Activated T-cell treated with anti-CD3 and anti-CD28 coated beads, Interleukin-2, amount 50 U/mL, for 1 hour (primary cell): ENCODE measurements at regions not wholly inside any gene's neighbourhood (a gene's known extent, or its start where the extent isn't known, plus 50 kb on each side); places are given as distances from the start of the nearest gene placed in this dataset.
"Not testable (repeated sequence)": the region's sequence is repeated elsewhere in the genome, so short reads cannot be mapped to it uniquely, and the experiment has no call there.

Source experiments
- DNase-seq: peaks from one replicate; pipeline ENCODE4 v3.0.0-alpha.2; 2020

DNA sequence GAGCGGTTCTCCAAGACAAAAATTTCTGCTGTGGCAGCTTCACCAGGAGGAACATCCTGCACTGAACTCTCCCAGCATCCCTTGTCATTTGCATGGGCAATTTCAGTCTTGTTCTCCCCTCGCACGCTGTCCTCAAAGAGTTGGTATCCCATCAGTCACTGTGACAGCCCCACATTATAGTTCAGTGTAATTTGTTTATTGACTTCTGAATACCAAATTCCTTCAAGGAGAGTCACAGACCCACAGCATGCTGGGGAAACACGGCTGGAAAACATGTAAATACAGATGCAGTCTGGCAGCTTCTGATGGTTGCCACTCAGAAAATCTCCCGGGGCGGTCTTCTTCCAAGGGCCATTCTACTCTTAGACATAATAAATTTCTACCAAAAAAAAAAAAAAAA lies 151.0 kb upstream of the NEBL start:
- DNase-seq: no peak

GRCh38 chr10:21047511-21047910 lies 150.4 kb upstream of the NEBL start:
- no peak for DNase-seq

- DNase-seq: no peak
These were observed 150.0 kb upstream of the NEBL start for GRCh38 chr10:21047096-21047495.

- no peak for DNase-seq
These were observed 145.9 kb upstream of the NEBL start for GRCh38 chr10:21043044-21043443.

- no peak for DNase-seq
These were observed 145.4 kb upstream of the NEBL start for GRCh38 chr10:21042536-21042935.

DNA sequence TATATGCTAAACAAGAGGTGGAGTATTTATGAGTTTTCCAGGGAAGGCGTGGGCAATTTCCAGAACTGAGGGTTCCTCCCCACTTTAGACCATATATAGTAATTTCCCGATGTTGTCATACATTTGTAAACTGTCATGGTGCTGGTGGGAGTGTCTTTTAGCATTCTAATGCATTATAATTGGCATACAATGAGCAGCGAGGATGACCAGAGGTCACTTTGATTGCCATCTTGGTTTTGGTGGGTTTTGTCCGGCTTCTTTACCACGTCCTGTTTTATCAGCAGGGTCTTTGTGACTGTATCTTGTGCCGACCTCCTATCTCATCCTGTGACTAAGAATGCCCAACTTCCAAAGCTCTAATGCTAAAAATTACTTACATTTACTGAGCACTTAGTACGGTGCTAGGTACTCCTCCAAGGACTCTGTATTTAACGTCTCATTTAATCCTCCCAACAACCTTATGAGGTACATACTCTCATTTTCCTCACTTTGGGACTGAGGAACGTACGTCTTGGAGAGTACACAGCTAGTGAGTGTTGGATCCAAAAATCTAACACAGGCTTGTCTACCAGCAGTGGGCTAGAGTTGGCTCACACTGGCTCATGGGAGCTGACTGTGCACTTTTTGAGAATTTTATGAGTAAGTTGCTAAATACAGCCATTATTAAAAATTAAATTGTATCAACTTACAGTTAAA lies 144.8 kb upstream of the NEBL start:
- DNase-seq: no peak

GRCh38 chr10:21039721-21040120 lies 142.6 kb upstream of the NEBL start:
- no peak for DNase-seq

DNA sequence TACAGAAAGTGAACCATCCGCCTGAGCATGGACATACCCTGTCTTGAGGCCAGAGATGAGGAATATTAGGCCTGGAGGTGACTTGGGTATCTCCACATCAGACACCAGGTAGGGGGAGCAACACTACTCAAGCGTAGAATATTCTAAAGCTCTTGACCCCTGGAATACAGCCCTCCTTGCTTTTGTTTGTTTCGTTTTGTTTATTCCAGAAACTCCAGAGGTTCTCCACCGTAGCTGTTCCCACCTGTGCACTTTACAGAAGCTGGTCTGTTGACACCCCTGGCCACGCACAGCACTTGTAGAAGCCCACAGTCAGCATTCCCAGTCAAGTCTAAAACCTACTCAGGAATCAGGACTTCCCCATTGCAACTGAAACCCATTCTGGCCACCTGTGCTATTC lies 139.6 kb upstream of the NEBL start:
- no peak for DNase-seq

GRCh38 chr10:21034770-21035169 lies 137.7 kb upstream of the NEBL start:
- not testable (repeated sequence) for DNase-seq

DNA sequence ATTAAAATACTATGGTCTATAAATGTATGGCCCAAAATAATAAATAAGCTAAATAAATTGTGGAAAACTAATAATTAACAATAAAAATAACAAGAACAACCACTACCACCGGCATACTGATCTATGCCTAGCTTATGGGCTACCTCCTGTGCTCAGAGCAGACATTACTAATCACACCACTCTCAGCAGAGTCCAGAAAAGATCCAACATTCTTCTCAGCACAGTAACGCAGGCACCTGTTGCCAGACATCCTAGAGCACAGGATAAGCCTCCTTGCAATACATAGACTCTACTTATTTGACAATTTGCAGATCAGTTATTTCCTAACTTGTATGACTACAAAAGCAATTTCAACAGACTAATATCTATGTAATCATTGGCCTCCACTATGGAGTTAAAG lies 137.1 kb upstream of the NEBL start:
- DNase-seq: no peak

DNA sequence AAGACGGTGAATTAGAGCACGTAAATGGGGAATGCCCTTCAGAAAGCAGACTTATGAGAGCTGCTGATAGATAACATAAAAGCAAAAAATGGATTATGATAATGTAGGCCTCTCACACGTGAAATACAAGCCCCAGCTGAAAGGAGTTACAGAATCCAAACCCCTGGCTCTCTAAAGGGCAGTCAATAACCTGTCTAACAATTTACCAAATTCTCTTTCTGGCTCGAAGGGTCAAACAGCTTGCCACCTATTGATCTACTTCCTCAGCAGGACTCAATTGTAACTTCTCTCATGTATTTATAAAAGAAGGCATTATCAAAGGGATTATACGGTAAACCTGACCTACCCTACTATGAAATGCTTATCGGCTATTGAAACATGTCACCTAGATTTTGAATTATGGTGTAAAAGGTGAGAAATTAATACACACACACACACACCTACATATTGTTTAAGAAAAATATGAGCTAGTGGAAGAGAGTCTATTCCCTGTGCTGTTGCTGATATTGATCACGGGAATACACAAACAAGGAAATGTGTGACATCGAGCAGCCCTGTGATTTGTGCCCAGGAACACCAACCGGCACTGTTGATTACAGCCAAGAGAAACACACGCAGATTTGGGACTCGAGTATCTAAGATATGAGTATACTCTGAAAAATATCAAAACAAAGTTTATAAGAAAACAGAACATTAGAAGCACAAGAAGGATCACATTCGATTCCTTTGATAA lies 135.6 kb upstream of the NEBL start:
- DNase-seq: no peak

DNA sequence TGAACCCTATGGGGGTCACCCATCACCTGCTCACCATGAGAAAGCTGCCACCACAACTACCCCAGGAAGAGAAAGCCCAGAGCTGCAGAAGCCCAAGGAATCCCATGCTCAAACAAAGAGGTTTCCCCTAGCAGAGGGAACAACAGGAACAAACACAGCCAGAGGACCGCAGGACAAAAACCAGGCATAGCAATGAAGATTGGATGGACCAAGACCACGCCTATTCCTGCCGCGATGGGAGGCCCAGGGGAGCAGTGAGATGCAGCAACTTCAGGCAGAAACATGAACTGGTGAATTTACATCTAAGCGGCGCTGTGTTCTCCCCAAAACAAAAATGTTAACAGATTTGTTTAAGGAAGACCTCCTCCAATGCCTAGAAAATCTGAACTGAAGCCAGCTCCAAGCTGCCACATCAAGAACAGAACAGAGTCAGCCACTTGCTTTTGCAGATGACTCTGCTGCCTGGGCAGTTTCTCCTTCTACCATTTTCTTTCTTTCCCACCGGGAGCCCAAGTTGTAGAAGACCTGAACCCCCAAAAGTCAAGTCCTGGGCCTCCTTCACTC lies 134.2 kb upstream of the NEBL start:
- no peak for DNase-seq

DNA sequence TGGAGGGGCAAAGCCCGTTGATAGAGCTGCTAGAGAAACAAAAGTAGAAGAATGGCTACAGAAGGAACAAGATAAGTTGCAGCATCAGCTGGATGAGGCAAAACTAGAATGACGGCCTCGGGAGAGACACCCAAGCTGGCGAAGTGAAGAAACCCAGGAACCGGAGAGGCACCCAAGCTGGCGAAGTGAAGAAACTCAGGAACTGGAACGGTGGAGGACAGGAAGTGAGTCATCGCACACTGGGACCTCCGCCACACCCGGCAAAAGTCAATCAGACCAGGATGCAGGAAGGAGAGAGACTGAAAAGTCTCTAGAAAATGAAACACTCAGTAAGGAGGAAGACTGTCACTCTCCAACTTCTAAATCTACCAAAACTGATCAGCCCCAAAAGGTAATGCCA lies 133.0 kb upstream of the NEBL start:
- no peak for DNase-seq

- no peak for DNase-seq
These were observed 125.7 kb upstream of the NEBL start for GRCh38 chr10:21022821-21023220.

- DNase-seq: no peak
These were observed 124.9 kb upstream of the NEBL start for GRCh38 chr10:21021843-21022594.

- DNase-seq: no peak
These were observed 124.1 kb upstream of the NEBL start for GRCh38 chr10:21021231-21021630.

GRCh38 chr10:21020545-21020944 lies 123.4 kb upstream of the NEBL start:
- no peak for DNase-seq

DNA sequence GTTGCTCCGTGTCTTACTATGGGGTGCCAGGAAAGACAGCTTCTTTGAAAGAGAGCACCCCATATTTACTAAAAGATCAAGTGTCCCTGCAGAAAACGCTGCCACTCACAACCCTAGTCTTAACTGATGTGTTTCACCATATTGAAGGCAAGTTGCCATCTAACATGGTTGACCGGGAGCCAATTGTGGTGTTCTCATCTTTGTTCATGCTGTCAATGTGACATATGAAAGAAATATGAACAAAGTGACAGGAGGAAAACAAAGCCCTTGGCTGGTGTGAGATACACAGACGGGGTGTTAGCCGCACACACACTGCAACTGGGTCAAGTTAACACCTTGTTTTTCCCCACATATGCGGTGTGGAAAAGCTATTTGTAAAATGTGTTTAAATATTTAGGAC lies 122.3 kb upstream of the NEBL start:
- no peak for DNase-seq

GRCh38 chr10:21015851-21016250 lies 118.7 kb upstream of the NEBL start:
- no peak for DNase-seq

- no peak for DNase-seq
These were observed 117.0 kb upstream of the NEBL start for GRCh38 chr10:21014141-21014540.

DNA sequence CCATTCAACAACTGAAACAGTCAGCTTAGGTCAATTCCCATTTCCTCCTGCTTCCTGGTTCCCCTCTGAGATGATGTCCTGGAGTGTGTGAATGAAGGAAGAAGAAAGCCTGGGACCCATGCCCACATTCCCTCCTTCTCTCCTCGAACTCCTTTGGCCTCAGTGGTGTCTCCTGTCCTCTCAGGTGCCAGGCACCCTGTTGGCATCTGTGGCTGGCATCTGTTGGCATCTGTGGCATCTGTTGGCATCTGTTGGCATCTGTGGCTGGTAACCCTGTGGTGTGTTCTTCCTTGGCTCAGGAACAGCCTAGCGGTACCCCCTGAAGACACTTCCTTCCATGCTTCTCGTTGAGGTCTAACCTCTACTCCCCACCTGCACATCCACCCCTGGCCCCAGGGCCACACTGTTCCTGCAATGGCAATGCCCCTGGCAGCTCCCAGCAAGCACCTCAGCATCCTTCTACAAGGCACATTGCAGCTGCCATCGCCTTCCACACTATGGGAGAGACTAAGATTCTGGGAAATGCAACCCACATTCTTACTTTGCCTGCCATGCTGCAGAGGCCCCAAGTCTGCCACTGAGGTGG lies 114.4 kb upstream of the NEBL start:
- DNase-seq: no peak

DNA sequence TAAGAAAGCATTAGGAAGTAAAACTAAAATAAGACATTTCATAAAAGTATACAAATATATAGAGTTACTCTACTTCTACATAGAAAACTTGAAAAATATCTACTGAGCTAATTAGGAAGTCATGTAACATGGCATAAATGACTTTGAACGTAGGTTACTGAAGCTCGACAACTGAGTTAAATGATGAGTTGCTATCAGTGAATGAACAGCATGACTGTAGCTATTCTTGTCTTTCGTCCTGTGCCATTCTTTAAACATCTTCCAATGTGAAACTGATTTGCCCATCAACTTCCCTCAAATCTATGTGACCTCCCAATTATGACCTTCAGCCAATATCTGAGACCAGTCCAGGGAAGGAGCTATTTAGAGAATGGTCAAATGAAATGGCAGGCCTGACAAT lies 113.5 kb upstream of the NEBL start:
- no peak for DNase-seq

GRCh38 chr10:21003240-21003822 lies 106.2 kb upstream of the NEBL start:
- no peak for DNase-seq
